GM12892 (cell line): ENCODE measurements at regions not wholly inside any gene's neighbourhood (a gene's known extent, or its start where the extent isn't known, plus 50 kb on each side); places are given as distances from the start of the nearest gene placed in this dataset.

Experiments used
- POLR2A ChIP-seq: IDR thresholded peaks from 2 replicates; pipeline ENCODE4 v1.6.1; 2011; ENCODE audit warnings: low read depth, low read length, control low read depth
- POLR2AphosphoS5 ChIP-seq: IDR thresholded peaks from 2 replicates; pipeline ENCODE4 v1.6.1; 2011; ENCODE audit warnings: low read depth, low read length, control low read depth
- TAF1 ChIP-seq: IDR thresholded peaks from 2 replicates; pipeline ENCODE4 v1.6.1; 2011; ENCODE audit warnings: low read depth, mild to moderate bottlenecking, control low read depth, low read length, borderline replicate concordance

DNA sequence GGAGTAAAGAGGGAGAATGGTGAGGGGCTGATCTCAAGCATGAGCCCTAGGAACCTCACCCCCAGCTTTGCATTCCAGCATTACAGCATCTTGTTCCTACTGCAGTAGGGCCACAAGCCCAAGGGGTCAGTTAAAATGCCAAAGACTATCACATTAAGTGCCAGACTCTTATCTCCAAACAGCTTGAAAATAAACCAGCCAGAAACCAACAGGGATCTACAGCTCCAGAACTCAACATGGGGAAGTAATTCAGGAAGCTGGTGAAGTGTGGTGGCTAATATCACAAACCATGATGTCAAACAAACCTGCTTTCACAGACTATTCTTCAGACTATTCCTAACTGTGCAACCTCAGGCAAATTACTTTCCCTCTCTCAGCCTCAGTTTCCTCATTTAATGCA, 278.3 kb downstream of the TNS1 start:
- TF ChIP-seq POLR2AphosphoS5 (no peak), POLR2A (no peak), TAF1 (no peak)
